ENCODE measurements at regions not wholly inside any gene's neighbourhood (a gene's known extent, or its start where the extent isn't known, plus 50 kb on each side); places are given as distances from the start of the nearest gene placed in this dataset.
"Not testable (repeated sequence)": the region's sequence is repeated elsewhere in the genome, so short reads cannot be mapped to it uniquely, and the experiment has no call there.

DNA sequence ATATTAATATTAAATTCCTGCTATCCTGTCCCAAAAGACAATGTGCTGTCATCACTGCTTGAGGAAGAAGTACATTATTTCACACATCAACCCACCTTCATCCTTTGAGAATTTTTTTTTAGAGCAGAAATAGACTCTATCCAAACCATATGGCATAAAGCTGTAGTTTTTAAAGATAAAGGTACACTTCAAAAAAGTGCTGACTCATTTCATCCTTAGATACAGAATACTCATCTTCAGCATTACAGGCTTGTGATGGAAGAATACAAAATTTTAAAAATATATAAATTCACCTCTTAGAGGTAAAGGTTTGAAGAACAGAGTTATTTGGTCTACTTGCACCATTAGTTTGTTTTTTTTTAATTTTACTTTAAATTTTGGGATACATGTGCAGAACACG, 126.7 kb upstream of the ERG start:
- TF ChIP-seq CTCF (IDR thresholded peaks at IDR 0.05) (no peak), ZFX (IDR thresholded peaks at IDR 0.05; ENCODE audit: borderline replicate concordance) (no peak)

GRCh38 chr21:38626306-38626705, 128.0 kb upstream of the ERG start:
- no peak for TF ChIP-seq ZFX (IDR thresholded peaks at IDR 0.05; ENCODE audit: borderline replicate concordance)
- TF ChIP-seq CTCF (IDR thresholded peaks at IDR 0.05) = no peak
- H3K27ac ChIP-seq = no peak overlapping the region

More for the DNA sequence above, 126.7 kb upstream of the ERG start:
- H3K27ac ChIP-seq = no peak overlapping the region

DNA sequence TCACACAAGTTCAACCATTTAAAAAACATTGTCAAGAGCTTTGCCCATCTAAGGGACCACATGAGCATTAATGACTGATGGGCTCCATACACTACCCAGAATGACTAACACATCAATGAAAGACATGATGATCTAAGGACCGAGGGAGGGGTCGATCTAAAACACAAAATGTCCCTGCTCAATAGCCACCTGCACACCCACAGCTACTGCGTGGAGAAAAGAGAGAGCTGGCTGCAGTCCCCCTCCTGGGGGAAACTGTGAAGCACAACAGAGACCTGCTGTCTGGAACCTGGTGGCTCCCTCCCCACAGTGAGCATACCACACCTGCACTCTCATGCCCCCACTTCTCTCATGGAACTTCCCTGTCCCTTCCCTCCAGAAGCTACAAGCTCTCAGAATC, 130.1 kb upstream of the ERG start:
- H3K27ac ChIP-seq = no peak overlapping the region

DNA sequence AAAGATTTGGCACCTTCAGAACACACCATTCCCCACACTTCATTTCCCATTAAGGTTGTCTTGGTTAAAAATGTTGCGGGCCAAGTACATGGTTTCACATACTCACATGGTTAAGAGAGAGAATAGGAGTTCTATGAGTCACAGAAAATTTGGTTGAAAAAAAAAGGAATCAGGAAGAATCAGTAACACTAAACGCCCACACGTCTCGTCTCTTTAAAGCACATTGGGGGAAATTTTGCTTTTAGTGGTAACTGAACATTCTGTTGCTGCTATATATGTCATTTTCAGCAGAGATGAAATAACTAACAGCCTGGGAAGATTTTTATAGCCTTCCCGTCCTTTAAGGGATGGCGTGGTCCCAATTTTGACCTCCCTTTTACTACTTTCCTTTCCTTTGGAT, 132.9 kb upstream of the ERG start:
- H3K27ac ChIP-seq = no peak overlapping the region
- TF ChIP-seq ZFX (IDR thresholded peaks at IDR 0.05; ENCODE audit: borderline replicate concordance) = no peak

More for the DNA sequence above, 130.1 kb upstream of the ERG start:
- TF ChIP-seq CTCF (IDR thresholded peaks at IDR 0.05) (no peak), ZFX (IDR thresholded peaks at IDR 0.05; ENCODE audit: borderline replicate concordance) (no peak)

DNA sequence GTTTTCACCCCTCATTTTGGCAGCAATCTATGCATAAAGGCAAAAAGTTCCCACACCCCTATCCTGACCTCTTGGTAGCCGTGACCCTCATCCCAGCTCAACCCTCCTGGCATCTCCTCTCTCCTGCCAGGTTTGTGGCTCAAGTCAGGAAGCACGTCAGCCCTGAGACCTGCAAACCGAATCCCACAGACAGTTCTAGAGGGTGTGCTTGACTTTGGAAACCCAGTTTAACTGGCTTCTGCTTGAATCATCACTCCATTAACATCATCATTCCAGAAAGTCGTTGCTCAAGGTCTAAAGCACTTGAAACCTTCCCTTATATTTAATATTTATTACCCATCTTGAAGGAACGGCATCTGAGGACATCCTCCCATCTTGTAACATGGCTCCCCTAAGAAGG, 133.4 kb upstream of the ERG start:
- no peak overlapping the region for H3K27ac ChIP-seq
- TF ChIP-seq CTCF (IDR thresholded peaks at IDR 0.05) (no peak), ZFX (IDR thresholded peaks at IDR 0.05; ENCODE audit: borderline replicate concordance) (no peak)

DNA sequence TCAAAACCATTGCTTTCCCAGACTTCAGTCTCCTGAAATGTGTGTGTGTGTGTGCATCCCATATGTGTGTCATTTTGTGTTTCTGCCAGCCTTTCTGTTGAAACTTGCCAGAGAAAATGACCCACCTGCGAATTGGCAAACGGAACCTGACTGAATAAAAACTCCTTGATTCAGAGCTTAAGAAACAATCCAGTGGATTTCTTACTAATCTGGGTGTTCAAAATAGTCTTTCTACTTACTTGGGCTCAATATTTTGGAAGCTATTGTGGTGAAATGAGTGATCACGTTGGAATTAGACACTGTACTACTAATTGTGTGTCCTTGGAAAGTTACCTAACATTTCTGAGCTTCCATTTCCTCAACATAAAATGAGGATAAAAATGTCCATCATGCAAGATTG, 138.9 kb upstream of the ERG start:
- TF ChIP-seq CTCF (IDR thresholded peaks at IDR 0.05) (no peak), ZFX (IDR thresholded peaks at IDR 0.05; ENCODE audit: borderline replicate concordance) (no peak)
- no peak overlapping the region for H3K27ac ChIP-seq

GRCh38 chr21:38639571-38640354, 141.5 kb upstream of the ERG start:
- H3K27ac ChIP-seq = no peak overlapping the region
- TF ChIP-seq ZFX (IDR thresholded peaks at IDR 0.05; ENCODE audit: borderline replicate concordance) (no peak), CTCF (IDR thresholded peaks at IDR 0.05) (no peak)

DNA sequence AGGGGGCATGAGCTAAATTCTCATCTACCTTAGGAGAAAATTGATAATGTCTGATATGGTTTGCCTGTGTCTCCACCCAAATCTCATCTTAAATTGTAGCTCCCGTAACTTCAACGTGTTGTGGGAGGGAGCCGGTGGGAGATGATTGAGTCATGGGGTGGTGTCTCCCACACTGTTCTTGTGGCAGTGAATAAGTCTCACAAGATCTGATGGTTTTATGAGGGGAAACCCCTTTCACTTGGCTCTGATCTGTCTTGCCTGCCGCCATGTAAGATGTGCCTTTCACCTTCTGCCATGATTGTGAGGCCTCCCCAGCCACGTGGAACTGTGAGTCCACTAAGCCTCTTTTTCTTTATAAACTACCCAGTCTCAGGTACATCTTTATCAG, 142.1 kb upstream of the ERG start:
- H3K27ac ChIP-seq = not testable (repeated sequence)
